ENCODE measurements at regions not wholly inside any gene's neighbourhood (a gene's known extent, or its start where the extent isn't known, plus 50 kb on each side); places are given as distances from the start of the nearest gene placed in this dataset.

- 0% methylated on average over 4 of the region's 4 CpGs for WGBS (ENCODE audit: insufficient coverage, low coverage, missing lambda C conversion rate)
- H3K4me1 ChIP-seq (replicated peaks in 1 of 2; ENCODE audit: control insufficient read depth in 2 of 2, insufficient read depth in 2 of 2, low read length in 2 of 2) = no peaks in the 10 kb centered on the region; a peak in 1 of 5 replicates
- H3K4me3 ChIP-seq = no peak overlapping the region
- DNase-seq (ENCODE audit: extremely low read depth in 1 of 4, low spot score in 3 of 4) = no peak
- no peaks in the 10 kb centered on the region for H3K79me2 ChIP-seq (ENCODE audit: control insufficient read depth, insufficient read depth, low read length)
- intact Hi-C loops (cut with micrococcal nuclease) = no loop called here
- FAIRE-seq = no peak
- no peak overlapping the region for H3K27ac ChIP-seq (ENCODE audit: extremely low read depth, low read depth, low read length)
- no peaks in the 10 kb centered on the region for H3K9me1 ChIP-seq (ENCODE audit: control insufficient read depth, insufficient read depth, low read length)
- no peaks in the 10 kb centered on the region for H3K9me3 ChIP-seq (replicated peaks; ENCODE audit: control insufficient read depth, insufficient read depth, low read depth, low read length)
- H3K36me3 ChIP-seq (ENCODE audit: control insufficient read depth, insufficient read depth, low read length) = no peaks in the 10 kb centered on the region
- in situ Hi-C loops (cut with MboI) = no loop called here
- no peak overlapping the region for H3K9ac ChIP-seq (ENCODE audit: insufficient read depth in 1 of 2, low read depth in 2 of 2, low read length in 2 of 2)
- H3K4me2 ChIP-seq (ENCODE audit: insufficient read depth, low read length) = no peak overlapping the region
- no peaks in the 10 kb centered on the region for H4K20me1 ChIP-seq (replicated peaks; ENCODE audit: control insufficient read depth, insufficient read depth, low read length)
- TF ChIP-seq BCLAF1 (IDR thresholded peaks at IDR 0.05; ENCODE audit: borderline replicate concordance in 1 of 2, control insufficient read depth in 1 of 2, low read depth in 2 of 2, low read length in 1 of 2) (no peak), ZNF586 (CRISPR knock-in tag; conservative IDR thresholded peaks at IDR 0.05) (no peak), XRCC4 (IDR thresholded peaks at IDR 0.05; ENCODE audit: extremely low read depth, insufficient read depth, insufficient read length) (no peak), ZNF232 (CRISPR knock-in tag; IDR thresholded peaks at IDR 0.05) (no peak), SRSF9 (IDR thresholded peaks at IDR 0.05; ENCODE audit: borderline replicate concordance, low read depth, low read length) (no peak), ZNF436 (CRISPR knock-in tag; IDR thresholded peaks at IDR 0.05) (no peak), DNMT1 (IDR thresholded peaks at IDR 0.05) (no peak), CEBPG (CRISPR knock-in tag; IDR thresholded peaks at IDR 0.05) (no peak), CEBPG (tag; conservative IDR thresholded peaks at IDR 0.05 in 1 of 2, IDR thresholded peaks at IDR 0.05 in 1 of 2) (no peak), ZNF507 (tag; conservative IDR thresholded peaks at IDR 0.05) (no peak), NFYB (IDR thresholded peaks at IDR 0.05; ENCODE audit: extremely low read depth, insufficient read length) (no peak), ARHGAP35 (IDR thresholded peaks at IDR 0.05; ENCODE audit: partially characterized antibody) (no peak), ELK3 (CRISPR knock-in tag; IDR thresholded peaks at IDR 0.05) (no peak), NFRKB (IDR thresholded peaks at IDR 0.05; ENCODE audit: low read depth) (no peak), MED1 (CRISPR knock-in tag; IDR thresholded peaks at IDR 0.05; ENCODE audit: borderline replicate concordance) (no peak), ZNF75A (CRISPR knock-in tag; IDR thresholded peaks at IDR 0.05) (no peak), NR0B1 (IDR thresholded peaks at IDR 0.05; ENCODE audit: partially characterized antibody) (no peak), LEF1 (IDR thresholded peaks at IDR 0.05) (no peak)
- H2AFZ ChIP-seq (ENCODE audit: low read depth, low read length) = no peak overlapping the region
- POLR2A ChIA-PET = interaction anchor here (1.1 kb wide), 1 partner anchor 12 kb away, joined by 3 read pairs; no protein-coding TSS in a partner anchor
- peaks cover 6 to 9% of the 10 kb centered on the region in 2 experiments; a peak in 3 of 5 replicates for H3K27me3 ChIP-seq (ENCODE audit: control insufficient read depth in 2 of 2, insufficient read depth in 2 of 2, low read length in 2 of 2)
- ATAC-seq = no peak
- CTCF ChIA-PET (ENCODE audit: low intra/inter-chr PET ratio) = no interaction called here
- BruUV-seq (replicated peaks) = no TSS peak
Observed at GRCh38 chr7:11256501-11256900, 282.8 kb downstream of the PHF14 start.
